Epithelial cell of esophagus (primary cell): ENCODE measurements at regions not wholly inside any gene's neighbourhood (a gene's known extent, or its start where the extent isn't known, plus 50 kb on each side); places are given as distances from the start of the nearest gene placed in this dataset.

Experiments used
- DNase-seq: peaks from one replicate; pipeline ENCODE4 v3.0.0; 2010; ENCODE audit warnings: low read depth
- H3K4me3 ChIP-seq: 2 replicates; pipeline ENCODE4 v1.5.1; 2011; ENCODE audit warnings: mild to moderate bottlenecking, low read length, control low read depth
- CTCF ChIP-seq: IDR thresholded peaks from 2 replicates; pipeline ENCODE4 v1.5.1; 2011; ENCODE audit warnings: low read depth, mild to moderate bottlenecking, low read length, control low read depth, inconsistent platforms; ENCODE audit not compliant: insufficient read depth; ENCODE audit errors: missing control alignments

GRCh38 chr5:54693936-54694657 is 176.5 kb downstream of the SNX18 start:
- no peak for TF ChIP-seq CTCF
- no peak for DNase-seq

GRCh38 chr5:54692631-54693030 is 175.1 kb downstream of the SNX18 start:
- no peak for DNase-seq
- no peak overlapping the region for H3K4me3 ChIP-seq
- no peak for TF ChIP-seq CTCF

More at GRCh38 chr5:54693936-54694657, 176.5 kb downstream of the SNX18 start:
- no peak overlapping the region for H3K4me3 ChIP-seq

GRCh38 chr5:54691656-54692055 is 174.1 kb downstream of the SNX18 start:
- no peak overlapping the region for H3K4me3 ChIP-seq
- no peak for DNase-seq
- TF ChIP-seq CTCF = no peak

- DNase-seq = no peak
- TF ChIP-seq CTCF = no peak
Measured at GRCh38 chr5:54689411-54690251, 172.1 kb downstream of the SNX18 start.

GRCh38 chr5:54680998-54681397 is 163.4 kb downstream of the SNX18 start:
- no peak overlapping the region for H3K4me3 ChIP-seq
- TF ChIP-seq CTCF = no peak
- DNase-seq = no peak

More at GRCh38 chr5:54689411-54690251, 172.1 kb downstream of the SNX18 start:
- H3K4me3 ChIP-seq = no peak overlapping the region

- no peak for DNase-seq
- TF ChIP-seq CTCF = no peak
- no peak overlapping the region for H3K4me3 ChIP-seq
Measured at GRCh38 chr5:54679686-54680085, 162.1 kb downstream of the SNX18 start.
